GM04503 (cell line): ENCODE measurements at regions not wholly inside any gene's neighbourhood (a gene's known extent, or its start where the extent isn't known, plus 50 kb on each side); places are given as distances from the start of the nearest gene placed in this dataset.
"Not testable (repeated sequence)": the region's sequence is repeated elsewhere in the genome, so short reads cannot be mapped to it uniquely, and the experiment has no call there.

Source experiments
- DNase-seq: peaks from one replicate; pipeline ENCODE4 v3.0.0-alpha.2; 2012; ENCODE audit warnings: low read depth

DNA sequence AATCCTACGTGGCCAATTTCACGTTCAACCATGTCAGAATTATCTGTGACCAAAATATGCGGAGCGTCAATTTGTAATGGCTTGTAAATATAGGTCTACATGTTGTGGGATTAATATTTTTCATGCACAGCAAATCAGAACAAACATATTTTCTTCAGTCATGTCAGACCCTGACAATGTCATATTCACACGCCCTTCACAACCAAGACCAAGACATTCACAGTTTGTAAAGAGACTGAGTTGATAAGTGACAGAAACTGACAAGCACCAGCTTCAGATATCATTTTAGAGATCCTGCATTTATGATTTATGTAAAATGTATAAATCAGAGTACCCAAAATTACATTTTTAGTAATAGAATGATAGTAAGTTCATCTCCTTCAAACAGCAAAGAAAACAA lies 57.3 kb upstream of the NOVA1 start:
- DNase-seq = no peak

DNA sequence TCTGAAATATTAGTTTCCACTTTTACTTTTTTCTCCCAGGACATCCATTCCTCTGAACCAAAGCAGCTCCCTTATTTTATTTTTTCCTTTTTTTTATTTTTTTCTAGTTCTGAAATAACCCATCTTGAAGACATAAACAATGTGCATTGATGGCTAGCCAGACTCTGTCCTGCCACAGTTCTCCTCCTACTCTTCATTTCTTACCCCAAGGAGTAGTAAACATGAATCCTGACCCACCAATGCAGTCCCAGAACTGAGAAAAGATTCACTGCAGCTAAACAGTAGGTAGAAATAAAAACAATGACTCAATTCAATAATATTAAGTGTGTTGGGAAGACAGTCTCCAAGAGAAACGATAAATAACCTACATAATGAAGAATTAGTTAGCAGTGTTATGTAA lies 65.7 kb upstream of the NOVA1 start:
- DNase-seq = no peak

DNA sequence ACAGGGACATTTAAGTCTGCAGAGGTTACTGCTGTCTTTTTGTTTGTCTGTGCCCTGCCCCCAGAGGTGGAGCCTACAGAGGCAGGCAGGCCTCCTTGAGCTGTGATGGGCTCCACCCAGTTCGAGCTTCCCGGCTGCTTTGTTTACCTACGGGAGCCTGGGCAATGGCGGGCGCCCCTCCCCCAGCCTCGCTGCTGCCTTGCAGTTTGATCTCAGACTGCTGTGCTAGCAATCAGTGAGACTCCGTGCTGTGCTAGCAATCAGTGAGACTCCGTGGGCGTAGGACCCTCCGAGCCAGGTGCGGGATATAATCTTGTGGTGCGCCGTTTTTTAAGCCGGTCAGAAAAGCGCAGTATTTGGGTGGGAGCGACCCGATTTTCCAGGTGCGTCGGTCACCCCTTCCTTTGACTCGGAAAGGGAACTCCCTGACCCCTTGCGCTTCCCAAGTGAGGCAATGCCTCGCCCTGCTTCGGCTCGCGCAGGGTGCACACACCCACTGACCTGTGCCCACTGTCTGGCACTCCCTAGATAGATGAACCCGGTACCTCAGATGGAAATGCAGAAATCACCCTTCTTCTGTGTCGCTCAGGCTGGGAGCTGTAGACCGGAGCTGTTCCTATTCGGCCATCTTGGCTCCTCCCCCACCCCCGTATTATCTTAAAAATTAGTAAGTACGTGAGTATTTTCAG lies 81.0 kb upstream of the NOVA1 start:
- not testable (repeated sequence) for DNase-seq

GRCh38 chr14:26685401-26685800 lies 87.6 kb upstream of the NOVA1 start:
- DNase-seq = no peak

DNA sequence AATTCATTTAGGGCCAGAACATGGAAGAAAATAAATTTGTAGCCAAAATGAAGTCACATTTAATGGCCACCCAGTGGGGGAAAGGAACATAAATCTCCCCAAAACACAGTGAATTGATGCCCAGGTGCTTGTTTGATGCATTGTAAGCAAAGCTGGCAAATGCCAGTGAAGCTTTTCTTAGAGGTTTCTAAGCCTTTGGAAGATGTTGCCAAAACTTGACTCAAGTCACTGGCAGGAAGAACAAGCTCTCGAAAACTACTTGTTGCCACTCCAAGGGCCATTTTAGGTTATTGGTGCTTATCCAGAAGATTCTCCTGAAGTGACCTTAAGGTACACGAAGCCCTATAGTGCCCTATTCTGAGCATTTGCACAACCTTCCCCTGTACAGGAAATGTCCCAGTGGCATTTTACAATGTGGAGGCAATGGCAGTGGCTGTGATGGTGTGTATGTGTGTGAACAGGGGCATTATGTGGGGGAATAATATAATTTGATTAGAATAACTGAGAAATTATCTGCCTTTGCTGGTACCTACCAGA lies 89.5 kb upstream of the NOVA1 start:
- no peak for DNase-seq

- no peak for DNase-seq
Observed at GRCh38 chr14:26694521-26694920, 96.7 kb upstream of the NOVA1 start.

GRCh38 chr14:26702721-26703230 lies 104.9 kb upstream of the NOVA1 start:
- DNase-seq = no peak

DNA sequence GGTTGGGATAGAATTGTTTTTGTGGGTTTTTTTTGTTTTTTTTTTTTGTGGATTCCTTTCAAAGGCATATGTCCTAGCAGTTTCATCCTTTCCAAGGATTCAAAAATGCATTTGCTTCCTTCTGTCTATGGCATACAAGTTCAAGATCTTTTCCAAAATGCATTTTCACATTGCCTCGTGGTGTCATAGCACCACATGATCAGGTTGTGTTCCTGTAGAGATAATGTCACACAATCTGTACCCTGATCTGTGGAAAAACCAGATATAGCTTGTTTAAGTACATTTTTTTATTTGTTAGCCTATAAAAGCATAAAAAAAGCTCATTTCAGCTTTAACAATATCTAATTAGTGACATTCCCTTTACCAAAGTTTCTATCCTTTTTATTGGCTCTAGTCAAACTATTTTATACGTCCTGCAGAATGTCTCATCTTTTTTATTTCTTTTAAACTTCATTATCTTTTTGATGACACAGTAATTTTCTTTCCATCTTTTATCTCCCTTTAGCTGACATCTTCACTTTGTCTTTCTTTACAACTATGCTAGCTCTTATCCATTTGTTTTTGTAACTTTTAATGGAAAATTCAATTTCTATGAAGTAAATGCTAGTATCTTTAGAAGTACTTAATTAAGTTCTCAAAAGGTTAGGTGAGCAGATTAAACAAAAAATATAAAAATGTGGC lies 106.0 kb upstream of the NOVA1 start:
- DNase-seq = no peak

DNA sequence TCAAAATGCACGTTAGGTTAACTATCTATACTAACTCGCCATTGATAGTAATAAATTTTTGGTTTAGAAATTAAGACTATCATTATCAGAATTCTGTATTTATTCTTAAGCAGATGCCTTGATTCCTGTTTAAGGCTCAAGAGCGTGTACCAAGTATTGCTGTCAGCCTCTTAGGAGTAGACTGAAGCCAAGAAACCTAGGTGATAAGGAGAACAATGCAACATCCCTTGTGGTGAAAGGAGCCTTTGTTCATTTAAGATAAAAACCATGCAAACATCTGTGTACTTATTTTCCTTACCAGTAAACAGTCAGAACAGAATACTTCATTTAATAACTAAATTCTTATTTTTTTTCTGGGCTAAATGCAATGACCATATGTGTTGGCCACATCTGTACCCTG lies 109.4 kb upstream of the NOVA1 start:
- no peak for DNase-seq

DNA sequence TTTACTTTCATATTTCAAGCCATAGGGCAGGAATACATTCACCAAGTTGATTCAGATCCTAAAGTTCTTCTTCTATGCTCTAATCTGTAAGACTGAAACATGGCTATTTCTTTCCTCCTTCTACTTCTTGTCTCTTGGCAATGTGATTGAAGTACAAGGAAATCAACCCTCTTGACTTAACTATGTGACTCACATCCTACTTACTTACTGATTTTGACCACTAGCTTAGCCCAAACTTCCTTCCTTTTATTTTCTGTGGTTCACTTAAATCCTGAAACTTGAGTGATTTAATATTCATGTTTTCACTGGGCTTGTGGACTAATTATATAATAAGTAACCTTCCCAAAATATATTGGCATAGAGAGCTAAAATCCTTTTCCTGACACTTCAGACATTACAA lies 111.2 kb upstream of the NOVA1 start:
- no peak for DNase-seq

DNA sequence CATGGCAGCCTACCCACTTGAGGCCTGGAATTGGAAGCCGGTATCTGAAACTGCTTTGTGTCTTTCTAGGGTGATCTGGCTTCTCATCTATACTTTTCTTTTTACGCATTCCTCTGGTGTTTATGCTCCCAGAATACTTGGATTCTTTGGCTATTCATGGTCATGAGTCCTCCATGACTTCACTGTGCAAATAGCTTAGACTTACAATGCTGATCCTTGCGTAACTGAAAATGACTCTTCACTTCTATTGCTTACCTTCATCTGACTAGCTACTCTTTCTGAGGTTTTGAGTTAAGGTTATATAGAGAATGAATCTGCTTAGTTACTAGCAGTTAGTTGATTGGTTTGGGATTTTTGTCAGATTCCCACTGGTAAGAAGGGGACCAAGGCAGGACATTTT lies 121.7 kb upstream of the NOVA1 start:
- DNase-seq = no peak

GRCh38 chr14:26722258-26722657 lies 124.4 kb upstream of the NOVA1 start:
- no peak for DNase-seq

DNA sequence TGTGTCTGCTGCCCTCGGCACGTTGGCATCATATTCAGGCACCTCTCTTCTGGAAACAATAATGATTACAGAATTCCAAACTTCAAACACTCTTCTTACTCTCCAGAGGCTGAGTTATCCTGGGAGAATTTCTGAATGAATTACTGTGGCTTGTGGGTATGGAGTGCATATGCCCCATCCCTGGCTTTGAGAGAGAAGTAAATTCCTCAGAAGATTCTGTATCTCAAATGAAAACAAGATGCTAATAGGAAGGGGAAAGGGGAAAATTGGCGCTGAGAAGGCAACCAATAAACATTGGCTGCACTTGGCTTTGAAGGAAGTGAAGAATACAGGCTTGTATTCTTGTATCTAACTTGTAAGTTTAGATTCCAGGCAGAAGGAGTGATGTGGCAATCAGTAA lies 132.0 kb upstream of the NOVA1 start:
- DNase-seq = peak; percentile 30

- DNase-seq = no peak
Observed at GRCh38 chr14:26730929-26731618, 133.2 kb upstream of the NOVA1 start.

GRCh38 chr14:26735811-26736210 lies 138.0 kb upstream of the NOVA1 start:
- DNase-seq = no peak

DNA sequence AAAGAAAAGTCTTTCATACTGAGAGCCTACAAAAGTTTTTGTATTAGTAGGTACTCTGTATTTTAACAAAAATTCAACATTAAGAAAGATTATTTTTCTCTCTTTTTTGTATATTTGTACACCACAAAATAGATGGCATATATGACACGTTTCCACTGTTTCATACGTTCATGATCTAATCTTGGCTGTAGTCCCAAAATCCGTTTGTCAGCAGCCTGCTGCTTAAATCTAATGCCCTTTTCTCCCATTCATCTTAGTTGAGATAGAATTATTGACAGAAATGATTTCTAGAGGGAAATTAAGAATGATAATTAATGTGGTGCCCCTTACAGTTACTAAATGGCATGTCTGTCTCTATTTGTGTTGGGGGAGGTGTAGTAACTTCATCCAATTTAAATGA lies 140.7 kb upstream of the NOVA1 start:
- DNase-seq = no peak

DNA sequence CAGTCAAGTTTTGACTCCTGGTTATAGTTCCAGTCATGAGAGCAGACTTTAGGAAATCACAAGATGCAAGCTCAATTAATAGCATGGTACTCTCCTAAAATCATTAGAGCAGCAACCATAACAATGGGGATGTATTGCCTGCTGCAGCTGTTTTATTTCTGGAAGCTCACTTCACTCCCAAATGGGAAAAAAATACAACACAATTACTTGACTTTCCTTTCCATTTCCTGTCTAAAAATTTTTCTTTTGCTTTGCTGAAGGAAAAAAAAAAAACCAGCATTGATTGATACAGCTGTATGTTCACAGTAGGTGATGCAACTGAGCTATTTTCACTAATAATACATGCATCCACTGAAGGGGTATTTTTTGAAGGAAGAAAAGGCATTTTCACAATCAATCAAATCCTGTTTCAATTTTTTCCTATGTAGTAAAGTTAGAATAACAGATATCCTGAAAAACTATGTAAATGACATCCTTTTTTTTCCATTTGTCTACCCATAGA lies 143.9 kb upstream of the NOVA1 start:
- DNase-seq = no peak

DNA sequence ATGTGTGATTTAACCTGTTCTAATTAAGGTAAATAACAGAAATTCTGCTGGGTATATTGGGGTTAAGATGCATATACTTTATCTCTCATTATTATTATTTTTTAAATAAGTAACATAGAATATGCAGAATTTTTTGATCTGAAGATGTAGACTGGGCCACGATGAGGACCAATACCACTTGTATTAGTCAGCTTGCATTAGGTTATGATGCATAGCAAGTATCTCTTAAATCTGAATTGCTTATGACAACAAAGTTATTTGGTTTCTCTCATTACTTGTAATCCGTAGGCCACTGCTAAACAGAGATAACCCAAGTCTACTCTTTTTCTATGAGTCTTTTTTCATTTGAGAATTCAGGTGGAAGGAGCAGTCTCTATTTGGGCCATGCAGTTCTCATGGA lies 145.5 kb upstream of the NOVA1 start:
- DNase-seq = no peak

DNA sequence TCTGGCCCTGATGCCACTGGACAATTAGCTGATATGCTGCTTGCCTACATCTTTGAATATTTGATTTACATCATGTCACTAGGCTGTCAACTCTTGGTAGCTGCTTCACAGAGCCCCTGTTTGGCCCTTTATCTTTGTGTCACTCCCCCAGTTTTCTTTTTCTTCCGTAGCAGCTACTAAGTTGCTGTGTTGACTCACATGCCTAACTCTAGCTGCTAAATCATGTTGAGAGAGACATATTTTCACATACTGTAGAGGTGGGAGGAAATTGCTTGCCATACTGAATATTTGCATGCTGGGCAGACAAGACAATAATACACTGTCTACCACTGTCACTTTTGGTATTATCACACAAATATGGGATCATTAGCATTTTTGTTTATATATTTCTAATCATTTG lies 147.1 kb upstream of the NOVA1 start:
- DNase-seq = no peak

- DNase-seq = no peak
Observed at GRCh38 chr14:26761532-26761931, 163.7 kb upstream of the NOVA1 start.

DNA sequence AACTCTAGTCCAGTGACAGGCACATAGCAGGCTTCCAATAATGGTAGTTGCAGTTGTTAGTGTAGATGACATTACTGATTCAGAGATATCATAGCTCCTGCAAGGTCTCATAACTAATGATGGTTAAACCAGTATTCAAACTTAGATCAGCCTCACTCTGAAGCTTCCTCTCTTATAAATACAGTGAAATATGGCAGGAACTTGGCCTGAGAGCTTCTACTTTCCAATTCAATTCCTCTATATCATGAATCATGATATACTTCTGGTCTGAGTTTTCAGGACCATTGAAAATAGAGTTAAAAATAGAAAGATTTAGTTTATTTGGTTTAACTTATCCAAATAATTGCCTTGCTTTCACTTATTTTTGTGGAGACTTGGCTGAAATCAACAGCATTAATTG lies 167.5 kb upstream of the NOVA1 start:
- DNase-seq = no peak

DNA sequence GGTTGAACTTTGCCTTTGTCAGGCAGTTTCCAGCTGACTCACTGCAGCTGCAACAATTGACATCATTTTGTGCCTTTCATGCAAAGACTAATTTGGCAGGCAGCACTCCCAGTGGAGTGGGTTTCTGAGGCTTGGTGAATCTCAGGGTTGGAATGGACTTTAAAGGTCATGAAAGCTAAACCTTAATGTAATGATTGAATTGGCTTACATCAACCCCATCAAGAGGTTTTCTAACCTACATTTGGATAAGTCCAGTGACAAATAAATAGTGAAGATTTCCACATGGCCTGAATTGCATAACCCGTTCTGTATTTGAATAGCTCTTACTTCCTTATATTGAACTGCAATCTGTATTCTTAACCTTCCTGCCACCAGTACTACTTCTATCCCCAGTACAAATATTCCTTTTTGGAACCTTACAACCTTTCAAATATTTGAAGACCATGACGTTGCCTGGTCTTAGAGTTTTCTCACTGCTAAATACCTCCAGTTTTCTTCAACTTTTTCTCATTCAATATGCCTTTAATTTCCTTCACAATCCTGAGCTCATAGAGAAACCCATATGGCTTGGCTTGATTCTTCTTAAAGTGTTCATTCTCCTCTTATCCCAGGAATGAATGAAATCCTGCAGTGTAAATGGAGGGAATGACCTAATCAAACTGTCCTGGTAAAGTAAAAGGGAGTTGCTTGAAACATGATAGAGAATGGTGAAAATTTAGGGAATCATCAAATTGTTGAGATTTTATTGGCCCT lies 168.1 kb upstream of the NOVA1 start:
- peak; percentile 78 for DNase-seq
